B cell (primary cell): ENCODE measurements at regions not wholly inside any gene's neighbourhood (a gene's known extent, or its start where the extent isn't known, plus 50 kb on each side); places are given as distances from the start of the nearest gene placed in this dataset.

Experiments used
- ATAC-seq: fragments of 200-7000 bp; cut with Tn5 transposase; one replicate; pipeline ENCODE4 v1.10.0; 2021; ENCODE audit warnings: low read depth, mild to moderate bottlenecking, moderate number of reproducible peaks, moderate library complexity
- CTCF ChIA-PET: fragments of 350-600 bp; sonication (Branson Sonifier 250); formaldehyde crosslinking; loops from one replicate; lab custom pipeline; 2021; ENCODE audit warnings: antibody characterized with exemption, inconsistent platforms; lab: Charles Lee
- POLR2A ChIA-PET: fragments of 350-600 bp; sonication (Branson Sonifier 250); formaldehyde crosslinking; loops from one replicate; lab custom pipeline; 2021; ENCODE audit warnings: antibody characterized with exemption; lab: Charles Lee
- DNase-seq: peaks from one replicate; pipeline ENCODE4 v3.0.0; 2013
- H2AFZ ChIP-seq: 2 replicates; pipeline ENCODE4 v1.6.1; 2012; ENCODE audit warnings: mild to moderate bottlenecking, low read depth, low read length; ENCODE audit not compliant: insufficient read depth, poor library complexity, severe bottlenecking
- H3K27ac ChIP-seq, 2 donors: 1 replicate in 1 of 2; 2 replicates in 1 of 2; pipeline ENCODE4 v1.5.1; 2012 to 2013; ENCODE audit warnings: low read length in 2 of 2, mild to moderate bottlenecking in 2 of 2, moderate library complexity in 1 of 2
- H3K27me3 ChIP-seq, 4 experiments: fragments of 200-600 bp in 1 of 4; sonication (generic) in 1 of 4; replicated peaks in 1 of 4; 1 replicate in 2 of 4; 2 replicates in 2 of 4; pipeline versions ENCODE4 v1.6.1 to v1.7.0; 2013 to 2016; ENCODE audit warnings: low read length in 3 of 4, mild to moderate bottlenecking in 2 of 4, mixed read lengths in 1 of 4, moderate library complexity in 1 of 4; ENCODE audit not compliant: insufficient read depth in 4 of 4, control insufficient read depth in 3 of 4; ENCODE audit errors: control extremely low read depth in 1 of 4
- H3K36me3 ChIP-seq, 2 experiments: replicated peaks in 1 of 2; 1 replicate in 1 of 2; 2 replicates in 1 of 2; pipeline versions ENCODE4 v1.6.1 to v1.7.1; 2013; ENCODE audit warnings: low read length in 1 of 2; ENCODE audit not compliant: insufficient read depth in 2 of 2, control insufficient read depth in 1 of 2; ENCODE audit errors: control extremely low read depth in 1 of 2, extremely low read depth in 1 of 2
- H3K4me1 ChIP-seq, 2 donors: fragments of 200-600 bp in 1 of 2; sonication (generic) in 1 of 2; 1 replicate in 1 of 2; 2 replicates in 1 of 2; pipeline versions ENCODE4 v1.5.1 to v1.6.1; 2013 to 2017; ENCODE audit warnings: low read length in 2 of 2; ENCODE audit not compliant: control insufficient read depth in 2 of 2, insufficient read depth in 2 of 2
- H3K4me2 ChIP-seq: replicated peaks from 2 replicates; pipeline ENCODE3; 2012; ENCODE audit warnings: mild to moderate bottlenecking, low read depth, low read length; ENCODE audit not compliant: poor library complexity, severe bottlenecking
- H3K4me3 ChIP-seq, 5 experiments: fragments of 200-600 bp in 1 of 5; sonication (generic) in 1 of 5; 1 replicate in 3 of 5; 2 replicates in 2 of 5; pipeline versions ENCODE4 v1.5.1 to v1.7.0; 2011 to 2016; ENCODE audit warnings: low read length in 4 of 5, mild to moderate bottlenecking in 4 of 5, low read depth in 2 of 5, control low read depth in 1 of 5, moderate library complexity in 1 of 5; ENCODE audit not compliant: insufficient read depth in 1 of 5; ENCODE audit errors: control extremely low read depth in 1 of 5, extremely low read depth in 1 of 5
- H3K79me2 ChIP-seq: fragments of 200-600 bp; sonication (generic); one replicate; pipeline ENCODE4 v1.6.0; 2016; ENCODE audit warnings: low read length; ENCODE audit not compliant: control insufficient read depth, insufficient read depth
- H3K9ac ChIP-seq: fragments of 200-600 bp; sonication (generic); 2 replicates; pipeline ENCODE4 v1.6.1; 2017; ENCODE audit warnings: mild to moderate bottlenecking, low read length, moderate library complexity
- H3K9me3 ChIP-seq, 3 donors: one replicate each; pipeline versions ENCODE4 v1.6.1 to v1.7.1; 2013; ENCODE audit warnings: low read length in 2 of 3; ENCODE audit not compliant: control insufficient read depth in 2 of 3, insufficient read depth in 1 of 3; ENCODE audit errors: control extremely low read depth in 1 of 3
- H4K20me1 ChIP-seq: 2 replicates; pipeline ENCODE4 v1.6.0; 2012; ENCODE audit warnings: mild to moderate bottlenecking, low read length; ENCODE audit not compliant: insufficient read depth, control insufficient read depth, poor library complexity, severe bottlenecking
- H3K27ac Mint-ChIP-seq: one replicate; pipeline ENCODE4 v1.8.0; 2021; ENCODE audit warnings: mixed read lengths
- H3K27me3 Mint-ChIP-seq: one replicate; pipeline ENCODE4 v1.8.0; 2021; ENCODE audit warnings: mixed read lengths
- H3K4me1 Mint-ChIP-seq: one replicate; pipeline ENCODE4 v1.8.0; 2021; ENCODE audit warnings: mixed read lengths
- H3K4me3 Mint-ChIP-seq: one replicate; pipeline ENCODE4 v1.8.0; 2021; ENCODE audit warnings: mixed read lengths
- H3K9me3 Mint-ChIP-seq: one replicate; pipeline ENCODE4 v1.8.0; 2022; ENCODE audit warnings: mixed read lengths; ENCODE audit not compliant: insufficient read depth
- CTCF ChIP-seq: fragments of 200-600 bp; IDR thresholded peaks from one replicate; pipeline ENCODE4 v1.8.0; 2022; ENCODE audit warnings: antibody characterized with exemption, mild to moderate bottlenecking
- EZH2 ChIP-seq: IDR thresholded peaks from 2 replicates; pipeline ENCODE4 v1.6.1; 2012; ENCODE audit warnings: borderline replicate concordance, low read depth, mild to moderate bottlenecking, moderate library complexity, low read length; ENCODE audit not compliant: insufficient read depth, poor library complexity, severe bottlenecking
- WGBS: methylation state at CpG from one replicate; pipeline ENCODE4 v1.1.5; 2013; ENCODE audit warnings: missing lambda C conversion rate; ENCODE audit not compliant: insufficient coverage; 5-methylcytosine and 5-hydroxymethylcytosine counted together
- intact Hi-C: fragments of 100-400 bp; cut with micrococcal nuclease; formaldehyde crosslinking; loops from one replicate; pipeline ENCODE4 v1.10.0; 2022

- Mint-ChIP-seq H3K9me3 (no peaks in the 10 kb centered on the region), H3K27ac (no peak overlapping the region), H3K27me3 (no peaks in the 10 kb centered on the region), H3K4me1 (no peaks in the 10 kb centered on the region), H3K4me3 (no peak overlapping the region)
- ATAC-seq = no peak
- Histone ChIP-seq H3K36me3 (no peaks in the 10 kb centered on the region), H2AFZ (no peak overlapping the region), H3K79me2 (no peaks in the 10 kb centered on the region), H3K4me1 (no peaks in the 10 kb centered on the region), H3K9ac (no peak overlapping the region), H4K20me1 (no peaks in the 10 kb centered on the region), H3K27me3 (no peaks in the 10 kb centered on the region), H3K27ac (no peak overlapping the region), H3K4me2 (no peak overlapping the region), H3K4me3 (no peak overlapping the region), H3K9me3 (no peaks in the 10 kb centered on the region)
- ChIA-PET CTCF (no interaction called here), POLR2A (no interaction called here)
- no peak for TF ChIP-seq CTCF
- no peak for TF ChIP-seq EZH2
- WGBS = no CpG with 5 or more reads among the region's 3 CpGs
- intact Hi-C loops = no loop called here
- DNase-seq = no peak
Observed at GRCh38 chr7:125089171-125089570, 159.5 kb upstream of the POT1 start.

GRCh38 chr7:125088555-125088954, 158.9 kb upstream of the POT1 start:
- Mint-ChIP-seq H3K9me3 (no peaks in the 10 kb centered on the region), H3K4me3 (no peak overlapping the region), H3K27me3 (no peaks in the 10 kb centered on the region), H3K27ac (no peak overlapping the region), H3K4me1 (no peaks in the 10 kb centered on the region)
- ChIA-PET POLR2A (no interaction called here), CTCF (no interaction called here)
- H3K27me3 ChIP-seq = no peaks in the 10 kb centered on the region
- no peak overlapping the region for H3K27ac ChIP-seq
- intact Hi-C loops = no loop called here
- H3K9me3 ChIP-seq = no peaks in the 10 kb centered on the region
- H3K79me2 ChIP-seq = no peaks in the 10 kb centered on the region
- H3K4me3 ChIP-seq = no peak overlapping the region
- no peak overlapping the region for H3K4me2 ChIP-seq
- WGBS = no CpG with 5 or more reads among the region's 1 CpG
- no peaks in the 10 kb centered on the region for H4K20me1 ChIP-seq
- DNase-seq (no peak), ATAC-seq (no peak)
- H2AFZ ChIP-seq = no peak overlapping the region
- H3K36me3 ChIP-seq = no peaks in the 10 kb centered on the region
- no peak overlapping the region for H3K9ac ChIP-seq
- TF ChIP-seq CTCF (no peak), EZH2 (no peak)
- no peaks in the 10 kb centered on the region for H3K4me1 ChIP-seq
